H9 (cell line): ENCODE measurements at regions not wholly inside any gene's neighbourhood (a gene's known extent, or its start where the extent isn't known, plus 50 kb on each side); places are given as distances from the start of the nearest gene placed in this dataset.

Experiments used
- DNase-seq: peaks from one replicate; pipeline ENCODE4 v3.0.0-alpha.2; 2017
- H2AFZ ChIP-seq: one replicate; pipeline ENCODE4 v1.6.1; 2013; ENCODE audit warnings: mild to moderate bottlenecking, low read length, control low read depth, moderate library complexity
- H2AK5ac ChIP-seq: 2 replicates; pipeline ENCODE4 v1.6.1; 2013; ENCODE audit warnings: low read length, control low read depth, mixed read lengths; ENCODE audit not compliant: insufficient read length
- H2BK120ac ChIP-seq: one replicate; pipeline ENCODE4 v1.6.1; 2013; ENCODE audit warnings: low read depth, mild to moderate bottlenecking, low read length, control low read depth, inconsistent platforms; ENCODE audit not compliant: poor library complexity, severe bottlenecking
- H2BK12ac ChIP-seq: 2 replicates; pipeline ENCODE4 v1.6.1; 2013; ENCODE audit warnings: low read length, control low read depth, mixed read lengths, low read depth; ENCODE audit not compliant: insufficient read length
- H2BK15ac ChIP-seq: 2 replicates; pipeline ENCODE4 v1.6.1; 2013; ENCODE audit warnings: low read depth, low read length, control low read depth
- H2BK20ac ChIP-seq: one replicate; pipeline ENCODE4 v1.6.1; 2013; ENCODE audit warnings: low read depth, mild to moderate bottlenecking, low read length, control low read depth, inconsistent platforms; ENCODE audit not compliant: poor library complexity, severe bottlenecking
- H2BK5ac ChIP-seq: 2 replicates; pipeline ENCODE4 v1.6.1; 2013; ENCODE audit warnings: low read length, control low read depth, mixed read lengths; ENCODE audit not compliant: insufficient read length
- H3K14ac ChIP-seq: 2 replicates; pipeline ENCODE4 v1.6.1; 2013; ENCODE audit warnings: low read length, control low read depth; ENCODE audit not compliant: insufficient read depth
- H3K18ac ChIP-seq: 2 replicates; pipeline ENCODE4 v1.6.1; 2013; ENCODE audit warnings: low read depth, mild to moderate bottlenecking, mixed read lengths, low read length, control low read depth; ENCODE audit not compliant: insufficient read length
- H3K23ac ChIP-seq: 2 replicates; pipeline ENCODE4 v1.6.1; 2013; ENCODE audit warnings: low read length, control low read depth, mixed read lengths, low read depth; ENCODE audit not compliant: insufficient read length
- H3K23me2 ChIP-seq: 2 replicates; pipeline ENCODE4 v1.6.1; 2013; ENCODE audit warnings: low read depth, mild to moderate bottlenecking, mixed read lengths, low read length, control low read depth; ENCODE audit not compliant: insufficient read length, poor library complexity, severe bottlenecking
- H3K27ac ChIP-seq: 2 replicates; pipeline ENCODE4 v1.5.1; 2013; ENCODE audit warnings: low read length, control low read depth, mixed read lengths, low read depth; ENCODE audit not compliant: insufficient read length
- H3K27me3 ChIP-seq: 2 replicates; pipeline ENCODE4 v1.6.1; 2013; ENCODE audit warnings: low read length, control low read depth, inconsistent platforms; ENCODE audit not compliant: insufficient read depth
- H3K4ac ChIP-seq: 2 replicates; pipeline ENCODE4 v1.6.1; 2013; ENCODE audit warnings: low read depth, mild to moderate bottlenecking, control low read depth, inconsistent platforms, low read length, moderate library complexity
- H3K4me1 ChIP-seq: 2 replicates; pipeline ENCODE4 v1.6.1; 2013; ENCODE audit warnings: low read length, control low read depth, inconsistent platforms; ENCODE audit not compliant: insufficient read depth
- H3K4me2 ChIP-seq: 2 replicates; pipeline ENCODE4 v1.6.1; 2013; ENCODE audit warnings: low read length, control low read depth, mixed read lengths; ENCODE audit not compliant: insufficient read length, insufficient read depth
- H3K56ac ChIP-seq: 2 replicates; pipeline ENCODE4 v1.6.1; 2013; ENCODE audit warnings: low read depth, mild to moderate bottlenecking, mixed read lengths, low read length, control low read depth; ENCODE audit not compliant: insufficient read length
- H3K79me1 ChIP-seq: 2 replicates; pipeline ENCODE4 v1.6.1; 2013; ENCODE audit warnings: low read depth, mild to moderate bottlenecking, moderate library complexity, low read length, control low read depth, inconsistent platforms; ENCODE audit not compliant: insufficient read depth, poor library complexity, severe bottlenecking
- H3K79me2 ChIP-seq: 2 replicates; pipeline ENCODE4 v1.6.1; 2013; ENCODE audit warnings: low read length, control low read depth, inconsistent platforms; ENCODE audit not compliant: insufficient read depth
- H3K9ac ChIP-seq: 2 replicates; pipeline ENCODE4 v1.6.1; 2013; ENCODE audit warnings: low read length, control low read depth, mixed read lengths; ENCODE audit not compliant: insufficient read length; ENCODE audit errors: extremely low read depth
- H3K9me3 ChIP-seq: one replicate; pipeline ENCODE4 v1.6.1; 2013; ENCODE audit warnings: low read depth, low read length, inconsistent platforms; ENCODE audit not compliant: control insufficient read depth
- H3T11ph ChIP-seq: one replicate; pipeline ENCODE4 v1.6.1; 2013; ENCODE audit warnings: mild to moderate bottlenecking, low read length, control low read depth, inconsistent platforms
- H4K20me1 ChIP-seq: one replicate; pipeline ENCODE4 v1.6.1; 2013; ENCODE audit not compliant: control insufficient read depth, insufficient read length, insufficient read depth
- H4K5ac ChIP-seq: 2 replicates; pipeline ENCODE4 v1.6.1; 2013; ENCODE audit warnings: low read depth, mild to moderate bottlenecking, mixed read lengths, low read length, control low read depth; ENCODE audit not compliant: insufficient read length
- H4K8ac ChIP-seq: replicated peaks from 2 replicates; pipeline ENCODE4 v1.6.1; 2013; ENCODE audit warnings: low read length, control low read depth, mixed read lengths, low read depth; ENCODE audit not compliant: insufficient read length
- H4K91ac ChIP-seq: 2 replicates; pipeline ENCODE4 v1.6.1; 2013; ENCODE audit warnings: low read depth, mild to moderate bottlenecking, moderate library complexity, mixed read lengths, low read length, control low read depth; ENCODE audit not compliant: insufficient read length
- H3K27ac Mint-ChIP-seq, 3 experiments: 2 replicates in 2 of 3; 3 replicates in 1 of 3; pipeline ENCODE4 v1.8.0; 2020 to 2021; ENCODE audit warnings: mixed read lengths in 3 of 3, mild to moderate bottlenecking in 1 of 3, moderate library complexity in 1 of 3
- H3K27me3 Mint-ChIP-seq: 2 replicates; pipeline ENCODE4 v1.8.0; 2021; ENCODE audit warnings: low read depth, mild to moderate bottlenecking, moderate library complexity, mixed read lengths
- H3K36me3 Mint-ChIP-seq, 3 experiments: 2 replicates in 2 of 3; 3 replicates in 1 of 3; pipeline ENCODE4 v1.8.0; 2020 to 2021; ENCODE audit warnings: low read depth in 3 of 3, mixed read lengths in 3 of 3; ENCODE audit not compliant: insufficient read depth in 1 of 3
- H3K4me1 Mint-ChIP-seq, 2 experiments: 2 replicates each; pipeline ENCODE4 v1.8.0; 2020; ENCODE audit warnings: mixed read lengths in 2 of 2
- H3K4me3 Mint-ChIP-seq, 2 experiments: 2 replicates in 1 of 2; 3 replicates in 1 of 2; pipeline ENCODE4 v1.8.0; 2020 to 2021; ENCODE audit warnings: mild to moderate bottlenecking in 2 of 2, mixed read lengths in 2 of 2, moderate library complexity in 1 of 2
- H3K9me3 Mint-ChIP-seq, 2 experiments: 2 replicates in 1 of 2; 3 replicates in 1 of 2; pipeline ENCODE4 v1.8.0; 2020; ENCODE audit warnings: mild to moderate bottlenecking in 2 of 2, mixed read lengths in 2 of 2, moderate library complexity in 1 of 2
- CTCF ChIP-seq: fragments of 200-600 bp; sonication (generic); conservative IDR thresholded peaks from 3 replicates; pipeline ENCODE4 v1.8.0; 2021; ENCODE audit warnings: antibody characterized with exemption, mild to moderate bottlenecking
- WGBS: extraction: QIAGEN DNeasy Blood & Tissue Kit; methylation state at CpG from one replicate; pipeline ENCODE4 v1.1.7; 2013; ENCODE audit warnings: missing lambda C conversion rate, low lambda C conversion rate, mixed read lengths; ENCODE audit not compliant: insufficient read length; ENCODE audit errors: extremely low coverage; 5-methylcytosine and 5-hydroxymethylcytosine counted together

- no peak overlapping the region for H3K4me2 ChIP-seq
- no peak for DNase-seq
- H4K8ac ChIP-seq, result no peak overlapping the region
- H3K27me3 ChIP-seq, result no peaks in the 10 kb centered on the region
- no peak overlapping the region for H3K56ac ChIP-seq
- no peak overlapping the region for H2BK5ac ChIP-seq
- no peak overlapping the region for H3K23ac ChIP-seq
- H3K36me3 Mint-ChIP-seq, result no peaks in the 10 kb centered on the region
- H3K9ac ChIP-seq, result no peak overlapping the region
- H4K20me1 ChIP-seq, result no peaks in the 10 kb centered on the region
- H3K27ac Mint-ChIP-seq, result no peak overlapping the region
- no CpG with 5 or more reads among the region's 1 CpG for WGBS
- H3K9me3 ChIP-seq, result no peaks in the 10 kb centered on the region
- peaks cover 57 to 59% of the 10 kb centered on the region in 2 experiments for H3K4me1 Mint-ChIP-seq
- no peak overlapping the region for H4K91ac ChIP-seq
- no peak overlapping the region for H3K18ac ChIP-seq
- H2BK20ac ChIP-seq, result no peak overlapping the region
- H3K14ac ChIP-seq, result no peak overlapping the region
- H3K27ac ChIP-seq, result no peak overlapping the region
- no peaks in the 10 kb centered on the region for H3K79me2 ChIP-seq
- H2BK12ac ChIP-seq, result no peak overlapping the region
- TF ChIP-seq CTCF, result no peak
- no peak overlapping the region for H3T11ph ChIP-seq
- no peaks in the 10 kb centered on the region for H3K9me3 Mint-ChIP-seq
- peaks cover 16% of the 10 kb centered on the region; the same call in 1 of the 2 replicates for H3K4me1 ChIP-seq
- H3K79me1 ChIP-seq, result no peaks in the 10 kb centered on the region
- no peak overlapping the region for H3K4me3 Mint-ChIP-seq
- no peak overlapping the region for H3K4ac ChIP-seq
- no peak overlapping the region for H2BK15ac ChIP-seq
- H4K5ac ChIP-seq, result no peak overlapping the region
- H2AFZ ChIP-seq, result no peak overlapping the region
- no peak overlapping the region for H2AK5ac ChIP-seq
- H3K27me3 Mint-ChIP-seq, result no peaks in the 10 kb centered on the region
- peaks cover 4% of the 10 kb centered on the region for H3K23me2 ChIP-seq
- no peak overlapping the region for H2BK120ac ChIP-seq
Measured at GRCh38 chr7:130906575-130906974, 172.6 kb upstream of the KLF14 start.
